Upper lobe of right lung (tissue), 1 donor: ENCODE measurements at regions not wholly inside any gene's neighbourhood (a gene's known extent, or its start where the extent isn't known, plus 50 kb on each side); places are given as distances from the start of the nearest gene placed in this dataset.

Experiments used
- ATAC-seq: fragments of 200-7000 bp; cut with Tn5 transposase; one replicate; pipeline ENCODE4 v1.9.1; 2020; ENCODE audit warnings: mild to moderate bottlenecking, moderate library complexity
- DNase-seq: peaks from one replicate; pipeline ENCODE4 v3.0.0-alpha.2; 2020
- H3K27ac ChIP-seq: fragments of 200-600 bp; one replicate; pipeline ENCODE4 v1.8.0; 2022
- H3K27me3 ChIP-seq: fragments of 200-600 bp; one replicate; pipeline ENCODE4 v1.8.0; 2022; ENCODE audit warnings: mild to moderate bottlenecking
- H3K36me3 ChIP-seq: fragments of 200-600 bp; one replicate; pipeline ENCODE4 v1.8.0; 2022
- H3K4me1 ChIP-seq: fragments of 200-600 bp; one replicate; pipeline ENCODE4 v1.8.0; 2022
- H3K4me3 ChIP-seq: fragments of 200-600 bp; one replicate; pipeline ENCODE4 v1.8.0; 2022; ENCODE audit warnings: mild to moderate bottlenecking
- H3K9me3 ChIP-seq: fragments of 200-600 bp; one replicate; pipeline ENCODE4 v1.8.0; 2022
- intact Hi-C: fragments of 100-400 bp; cut with DNase I; formaldehyde crosslinking; loops from one replicate; pipeline ENCODE4 v1.11.0; 2022
- TF ChIP-seq, protein P1 (sequence below): fragments of 200-600 bp; IDR thresholded peaks from one replicate; pipeline ENCODE4 v1.8.0; 2022; ENCODE audit warnings: antibody characterized with exemption
- donor health status: DM: no; HTN: yes; CAD: no; lungs with severe emphysema.

- H3K27me3 ChIP-seq, result no peaks in the 10 kb centered on the region
- H3K27ac ChIP-seq, result no peak overlapping the region
- peaks cover 9% of the 10 kb centered on the region for H3K4me1 ChIP-seq
- intact Hi-C loops, result no loop called here
- H3K4me3 ChIP-seq, result no peak overlapping the region
- TF ChIP-seq, protein P1, sequence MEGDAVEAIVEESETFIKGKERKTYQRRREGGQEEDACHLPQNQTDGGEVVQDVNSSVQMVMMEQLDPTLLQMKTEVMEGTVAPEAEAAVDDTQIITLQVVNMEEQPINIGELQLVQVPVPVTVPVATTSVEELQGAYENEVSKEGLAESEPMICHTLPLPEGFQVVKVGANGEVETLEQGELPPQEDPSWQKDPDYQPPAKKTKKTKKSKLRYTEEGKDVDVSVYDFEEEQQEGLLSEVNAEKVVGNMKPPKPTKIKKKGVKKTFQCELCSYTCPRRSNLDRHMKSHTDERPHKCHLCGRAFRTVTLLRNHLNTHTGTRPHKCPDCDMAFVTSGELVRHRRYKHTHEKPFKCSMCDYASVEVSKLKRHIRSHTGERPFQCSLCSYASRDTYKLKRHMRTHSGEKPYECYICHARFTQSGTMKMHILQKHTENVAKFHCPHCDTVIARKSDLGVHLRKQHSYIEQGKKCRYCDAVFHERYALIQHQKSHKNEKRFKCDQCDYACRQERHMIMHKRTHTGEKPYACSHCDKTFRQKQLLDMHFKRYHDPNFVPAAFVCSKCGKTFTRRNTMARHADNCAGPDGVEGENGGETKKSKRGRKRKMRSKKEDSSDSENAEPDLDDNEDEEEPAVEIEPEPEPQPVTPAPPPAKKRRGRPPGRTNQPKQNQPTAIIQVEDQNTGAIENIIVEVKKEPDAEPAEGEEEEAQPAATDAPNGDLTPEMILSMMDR, result no peak
- no peaks in the 10 kb centered on the region for H3K36me3 ChIP-seq
- no peaks in the 10 kb centered on the region for H3K9me3 ChIP-seq
- DNase-seq (no peak), ATAC-seq (no peak)
Observed at GRCh38 chr21:28617300-28617699, 375.4 kb downstream of the LTN1 start.

- peaks cover 9% of the 10 kb centered on the region for H3K4me1 ChIP-seq
- peak overlapping the region; percentile 28 for H3K27ac ChIP-seq
- ATAC-seq (no peak), DNase-seq (no peak)
- intact Hi-C loops, result no loop called here
- H3K27me3 ChIP-seq, result no peaks in the 10 kb centered on the region
- H3K4me3 ChIP-seq, result no peak overlapping the region
- no peaks in the 10 kb centered on the region for H3K36me3 ChIP-seq
- no peaks in the 10 kb centered on the region for H3K9me3 ChIP-seq
- TF ChIP-seq, protein P1, result no peak
Observed at GRCh38 chr21:28615276-28615675, 377.4 kb downstream of the LTN1 start.

- intact Hi-C loops, result no loop called here
- ATAC-seq (no peak), DNase-seq (no peak)
- no peaks in the 10 kb centered on the region for H3K36me3 ChIP-seq
- H3K27me3 ChIP-seq, result no peaks in the 10 kb centered on the region
- H3K27ac ChIP-seq, result peak overlapping the region; percentile 28
- H3K9me3 ChIP-seq, result no peaks in the 10 kb centered on the region
- peaks cover 9% of the 10 kb centered on the region for H3K4me1 ChIP-seq
- TF ChIP-seq, protein P1, result no peak
- no peak overlapping the region for H3K4me3 ChIP-seq
Observed at GRCh38 chr21:28614791-28615190, 377.9 kb downstream of the LTN1 start.

GRCh38 chr21:28608646-28609045 is 384.0 kb downstream of the LTN1 start:
- ATAC-seq, result no peak
- TF ChIP-seq, protein P1, result no peak
- Histone ChIP-seq H3K4me3 (no peak overlapping the region), H3K4me1 (no peaks in the 10 kb centered on the region), H3K27me3 (no peaks in the 10 kb centered on the region), H3K27ac (no peak overlapping the region), H3K36me3 (no peaks in the 10 kb centered on the region), H3K9me3 (no peaks in the 10 kb centered on the region)
- intact Hi-C loops, result no loop called here
- DNase-seq, result no peak

DNA sequence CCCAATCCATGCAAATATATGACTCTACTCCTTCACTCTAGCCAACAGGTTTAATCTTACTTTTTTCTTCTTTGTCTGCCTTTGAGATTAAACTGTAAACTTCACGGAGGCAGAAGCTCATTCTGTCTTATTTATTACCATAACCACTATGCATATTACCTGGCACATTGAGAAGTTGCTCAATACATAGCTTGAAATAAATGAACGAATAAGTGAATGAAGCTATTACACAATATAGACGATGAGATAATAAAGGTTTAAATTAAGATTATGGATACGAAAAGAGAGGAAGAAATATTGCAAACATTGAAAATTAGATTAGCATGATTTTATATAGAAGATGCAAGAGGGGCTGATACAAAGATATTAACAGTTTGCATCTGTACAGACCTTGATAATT is 385.1 kb downstream of the LTN1 start:
- Histone ChIP-seq H3K4me3 (no peak overlapping the region), H3K27me3 (no peaks in the 10 kb centered on the region), H3K9me3 (no peaks in the 10 kb centered on the region), H3K27ac (no peak overlapping the region), H3K4me1 (no peaks in the 10 kb centered on the region), H3K36me3 (no peaks in the 10 kb centered on the region)
- intact Hi-C loops, result no loop called here
- no peak for ATAC-seq
- DNase-seq, result no peak
- TF ChIP-seq, protein P1, result no peak

DNA sequence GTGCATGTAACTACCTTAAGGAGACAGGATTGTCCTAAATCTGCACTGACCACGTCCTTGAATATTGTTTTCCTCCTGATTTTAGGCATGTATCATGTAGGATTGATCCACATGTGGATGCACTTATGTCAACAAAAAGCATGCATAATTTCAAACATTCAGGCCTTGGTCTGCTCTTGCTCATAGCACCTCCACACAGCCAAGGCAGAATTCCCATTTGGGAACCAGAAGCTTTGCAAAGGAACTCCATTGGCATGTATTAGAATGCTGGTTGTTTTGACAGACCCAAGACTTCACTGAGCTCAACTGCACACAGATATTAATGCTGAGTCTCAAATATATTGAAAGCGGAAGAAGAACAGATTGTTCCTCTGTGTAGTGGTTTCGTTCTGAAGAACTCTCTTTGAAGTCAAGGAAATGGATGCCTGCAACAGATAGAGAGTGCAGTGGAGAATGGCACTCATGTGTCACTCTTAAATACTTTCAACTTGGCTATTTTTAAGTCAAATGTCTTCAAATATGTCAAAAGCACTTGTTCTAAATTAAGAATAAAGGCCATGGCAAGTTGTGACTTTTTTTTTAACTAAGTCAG is 387.6 kb downstream of the LTN1 start:
- ATAC-seq (peak; percentile 67), DNase-seq (no peak)
- intact Hi-C loops, result no loop called here

More for the DNA sequence above, 387.6 kb downstream of the LTN1 start:
- no peak overlapping the region for H3K4me3 ChIP-seq
- H3K9me3 ChIP-seq, result peaks cover 3% of the 10 kb centered on the region
- no peaks in the 10 kb centered on the region for H3K36me3 ChIP-seq
- no peaks in the 10 kb centered on the region for H3K4me1 ChIP-seq
- no peaks in the 10 kb centered on the region for H3K27me3 ChIP-seq
- TF ChIP-seq, protein P1, result no peak
- no peak overlapping the region for H3K27ac ChIP-seq
